Fibroblast of skin of left biceps (primary cell): ENCODE measurements at regions not wholly inside any gene's neighbourhood (a gene's known extent, or its start where the extent isn't known, plus 50 kb on each side); places are given as distances from the start of the nearest gene placed in this dataset.
A peak's percentile ranks its signal among the peaks of the same experiment; 100 is the strongest.

Source experiments
- DNase-seq, 2 experiments: peaks; one replicate each; pipeline ENCODE4 v3.0.0-alpha.2; 2013; ENCODE audit warnings: low read depth in 2 of 2

- no peak for DNase-seq
Observed at GRCh38 chr1:173128742-173129141, 78.0 kb upstream of the TNFSF18 start.

GRCh38 chr1:173127369-173128307, 76.9 kb upstream of the TNFSF18 start:
- no peak for DNase-seq

GRCh38 chr1:173126421-173126820, 75.7 kb upstream of the TNFSF18 start:
- no peak for DNase-seq

- DNase-seq = peak; percentile 74 to 78
Observed at GRCh38 chr1:173122958-173123852, 72.5 kb upstream of the TNFSF18 start.

GRCh38 chr1:173122344-173122935, 71.7 kb upstream of the TNFSF18 start:
- no peak for DNase-seq

GRCh38 chr1:173118404-173118803, 67.7 kb upstream of the TNFSF18 start:
- DNase-seq = no peak

- DNase-seq = no peak
Observed at GRCh38 chr1:173117761-173118160, 67.0 kb upstream of the TNFSF18 start.

GRCh38 chr1:173117108-173117633, 66.4 kb upstream of the TNFSF18 start:
- no peak for DNase-seq

- DNase-seq = no peak
Observed at GRCh38 chr1:173114346-173114745, 63.6 kb upstream of the TNFSF18 start.

- DNase-seq = no peak
Observed at GRCh38 chr1:173113015-173113741, 62.4 kb upstream of the TNFSF18 start.

- DNase-seq = no peak
Observed at GRCh38 chr1:173112129-173112528, 61.4 kb upstream of the TNFSF18 start.

- DNase-seq = no peak
Observed at GRCh38 chr1:173107696-173108095, 57.0 kb upstream of the TNFSF18 start.

- no peak for DNase-seq
Observed at GRCh38 chr1:173103006-173103405, 52.3 kb upstream of the TNFSF18 start.

- DNase-seq = no peak
Observed at GRCh38 chr1:173101589-173101988, 50.8 kb upstream of the TNFSF18 start.

GRCh38 chr1:173100476-173101107, 49.9 kb upstream of the TNFSF18 start:
- no peak for DNase-seq
